HT1080 (cell line): ENCODE measurements at regions not wholly inside any gene's neighbourhood (a gene's known extent, or its start where the extent isn't known, plus 50 kb on each side); places are given as distances from the start of the nearest gene placed in this dataset.
"Not testable (repeated sequence)": the region's sequence is repeated elsewhere in the genome, so short reads cannot be mapped to it uniquely, and the experiment has no call there.

ENCODE experiments used
- DNase-seq: peaks from one replicate; pipeline ENCODE4 v3.0.0-alpha.2; 2015; ENCODE audit warnings: low read depth

- DNase-seq: no peak
Measured at GRCh38 chr10:43857931-43858315, 209.2 kb upstream of the ZNF32 start.

GRCh38 chr10:43857206-43857930, 208.7 kb upstream of the ZNF32 start:
- peak; percentile 74 for DNase-seq

GRCh38 chr10:43856299-43856698, 207.6 kb upstream of the ZNF32 start:
- DNase-seq: no peak

GRCh38 chr10:43855667-43856210, 207.1 kb upstream of the ZNF32 start:
- no peak for DNase-seq

- peak; percentile 53 for DNase-seq
Measured at GRCh38 chr10:43854007-43854406, 205.3 kb upstream of the ZNF32 start.

- no peak for DNase-seq
Measured at GRCh38 chr10:43853369-43853768, 204.7 kb upstream of the ZNF32 start.

- DNase-seq: no peak
Measured at GRCh38 chr10:43852644-43853214, 204.0 kb upstream of the ZNF32 start.

GRCh38 chr10:43852149-43852548, 203.5 kb upstream of the ZNF32 start:
- no peak for DNase-seq

- DNase-seq: no peak
Measured at GRCh38 chr10:43851030-43851429, 202.3 kb upstream of the ZNF32 start.

GRCh38 chr10:43849551-43849950, 200.9 kb upstream of the ZNF32 start:
- DNase-seq: no peak

- DNase-seq: no peak
Measured at GRCh38 chr10:43846968-43847367, 198.3 kb upstream of the ZNF32 start.

GRCh38 chr10:43846187-43846680, 197.6 kb upstream of the ZNF32 start:
- DNase-seq: peak; percentile 75

GRCh38 chr10:43845121-43845520, 196.4 kb upstream of the ZNF32 start:
- DNase-seq: no peak

GRCh38 chr10:43844221-43844620, 195.5 kb upstream of the ZNF32 start:
- DNase-seq: no peak

- peak; percentile 32 for DNase-seq
Measured at GRCh38 chr10:43843321-43844101, 194.8 kb upstream of the ZNF32 start.

GRCh38 chr10:43842496-43842895, 193.8 kb upstream of the ZNF32 start:
- peak; percentile 15 for DNase-seq

- DNase-seq: no peak
Measured at GRCh38 chr10:43842072-43842471, 193.4 kb upstream of the ZNF32 start.

- DNase-seq: no peak
Measured at GRCh38 chr10:43839973-43840372, 191.3 kb upstream of the ZNF32 start.

GRCh38 chr10:43834751-43835150, 186.1 kb upstream of the ZNF32 start:
- not testable (repeated sequence) for DNase-seq

- no peak for DNase-seq
Measured at GRCh38 chr10:43827853-43828252, 179.2 kb upstream of the ZNF32 start.

- no peak for DNase-seq
Measured at GRCh38 chr10:43825984-43826383, 177.3 kb upstream of the ZNF32 start.

GRCh38 chr10:43825421-43825820, 176.7 kb upstream of the ZNF32 start:
- DNase-seq: no peak
